ENCODE measurements at regions not wholly inside any gene's neighbourhood (a gene's known extent, or its start where the extent isn't known, plus 50 kb on each side); places are given as distances from the start of the nearest gene placed in this dataset.

DNA sequence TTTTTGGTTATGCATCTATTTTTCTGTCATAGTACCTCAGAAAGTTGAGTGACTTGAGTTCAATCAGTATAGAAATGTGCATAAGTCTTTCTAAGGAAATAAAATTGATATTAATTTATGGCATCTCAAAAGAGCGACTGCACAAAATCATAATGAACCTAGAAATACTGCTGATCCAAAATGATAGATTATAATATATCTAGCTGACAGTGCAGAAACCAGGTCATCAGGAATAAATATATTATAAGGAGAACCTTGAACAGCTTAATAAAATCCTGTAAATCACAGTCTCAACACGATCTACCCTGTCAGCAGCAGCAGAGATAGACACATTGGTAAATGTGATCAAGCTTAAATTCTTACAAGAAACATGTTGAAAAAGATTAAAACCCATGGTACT lies 1106.6 kb upstream of the CDH18 start:
- no peak overlapping the region for H2AFZ ChIP-seq (ENCODE audit: low read depth, low read length)
- no peak overlapping the region for H3K9ac ChIP-seq (ENCODE audit: low read depth, low read length)
- H3K4me1 ChIP-seq (ENCODE audit: insufficient read depth, low read length) = no peaks in the 10 kb centered on the region
- no peak overlapping the region for H3K27ac ChIP-seq (ENCODE audit: low read length)
- no peaks in the 10 kb centered on the region for H4K20me1 ChIP-seq (ENCODE audit: insufficient read depth, low read length)
- no peaks in the 10 kb centered on the region for H3K36me3 ChIP-seq (ENCODE audit: insufficient read depth, low read length)
- no peaks in the 10 kb centered on the region for H3K9me3 ChIP-seq (ENCODE audit: insufficient read depth, low read length, severe bottlenecking)
- H3K4me3 ChIP-seq (ENCODE audit: low read depth in 1 of 2, low read length in 2 of 2) = no peak overlapping the region
- DNase-seq (no peak), ATAC-seq (ENCODE audit: insufficient read depth, low read depth) (no peak)
- TF ChIP-seq EZH2 (IDR thresholded peaks at IDR 0.05; ENCODE audit: borderline replicate concordance, low read depth, low read length, severe bottlenecking) (no peak), CTCF (IDR thresholded peaks at IDR 0.05; ENCODE audit: borderline replicate concordance, extremely low read depth, low read length, poor library complexity, severe bottlenecking) (no peak)
- no peak overlapping the region for H3K4me2 ChIP-seq (ENCODE audit: insufficient read depth, low read length)
- no peaks in the 10 kb centered on the region for H3K27me3 ChIP-seq (ENCODE audit: insufficient read depth, low read length, poor library complexity)
- H3K79me2 ChIP-seq (ENCODE audit: insufficient read depth, low read length) = no peaks in the 10 kb centered on the region

GRCh38 chr5:21087766-21088165 lies 1099.8 kb upstream of the CDH18 start:
- no peak overlapping the region for H2AFZ ChIP-seq (ENCODE audit: low read depth, low read length)
- no peaks in the 10 kb centered on the region for H3K27me3 ChIP-seq (ENCODE audit: insufficient read depth, low read length, poor library complexity)
- no peak for ATAC-seq (ENCODE audit: insufficient read depth, low read depth)
- no peaks in the 10 kb centered on the region for H4K20me1 ChIP-seq (ENCODE audit: insufficient read depth, low read length)
- H3K27ac ChIP-seq (ENCODE audit: low read length) = no peak overlapping the region
- no peak for DNase-seq
- H3K79me2 ChIP-seq (ENCODE audit: insufficient read depth, low read length) = no peaks in the 10 kb centered on the region
- H3K4me1 ChIP-seq (ENCODE audit: insufficient read depth, low read length) = no peaks in the 10 kb centered on the region
- H3K36me3 ChIP-seq (ENCODE audit: insufficient read depth, low read length) = no peaks in the 10 kb centered on the region
- TF ChIP-seq CTCF (IDR thresholded peaks at IDR 0.05; ENCODE audit: borderline replicate concordance, extremely low read depth, low read length, poor library complexity, severe bottlenecking) = no peak
- no peak for TF ChIP-seq EZH2 (IDR thresholded peaks at IDR 0.05; ENCODE audit: borderline replicate concordance, low read depth, low read length, severe bottlenecking)
- no peak overlapping the region for H3K4me3 ChIP-seq (ENCODE audit: low read depth in 1 of 2, low read length in 2 of 2)
- H3K9me3 ChIP-seq (ENCODE audit: insufficient read depth, low read length, severe bottlenecking) = no peaks in the 10 kb centered on the region
- no peak overlapping the region for H3K9ac ChIP-seq (ENCODE audit: low read depth, low read length)
- no peak overlapping the region for H3K4me2 ChIP-seq (ENCODE audit: insufficient read depth, low read length)

DNA sequence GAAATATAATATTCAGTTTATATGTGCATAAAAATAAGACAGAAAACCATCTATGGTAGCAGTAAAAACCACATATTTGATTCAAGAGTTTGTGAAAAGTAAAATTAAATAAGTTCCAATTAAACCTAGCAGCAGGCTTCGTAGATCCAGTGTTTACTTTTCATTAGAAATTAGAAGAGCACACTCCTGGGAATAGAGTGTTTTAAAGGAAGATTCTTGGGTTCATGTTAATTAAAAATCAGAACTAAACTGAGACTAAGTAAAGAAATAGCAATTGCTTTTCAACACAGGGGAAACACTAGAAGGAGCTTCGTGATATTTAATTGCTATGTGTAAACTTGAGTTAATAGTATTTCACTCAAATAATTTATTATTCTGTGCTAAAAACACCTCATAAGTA lies 1097.8 kb upstream of the CDH18 start:
- H3K9me3 ChIP-seq (ENCODE audit: insufficient read depth, low read length, severe bottlenecking) = no peaks in the 10 kb centered on the region
- no peaks in the 10 kb centered on the region for H3K4me1 ChIP-seq (ENCODE audit: insufficient read depth, low read length)
- no peak for DNase-seq
- no peaks in the 10 kb centered on the region for H4K20me1 ChIP-seq (ENCODE audit: insufficient read depth, low read length)
- H3K79me2 ChIP-seq (ENCODE audit: insufficient read depth, low read length) = no peaks in the 10 kb centered on the region
- ATAC-seq (ENCODE audit: insufficient read depth, low read depth) = no peak
- no peak overlapping the region for H3K4me2 ChIP-seq (ENCODE audit: insufficient read depth, low read length)
- no peak overlapping the region for H2AFZ ChIP-seq (ENCODE audit: low read depth, low read length)
- no peak overlapping the region for H3K4me3 ChIP-seq (ENCODE audit: low read depth in 1 of 2, low read length in 2 of 2)
- no peak overlapping the region for H3K9ac ChIP-seq (ENCODE audit: low read depth, low read length)
- H3K27me3 ChIP-seq (ENCODE audit: insufficient read depth, low read length, poor library complexity) = no peaks in the 10 kb centered on the region
- TF ChIP-seq CTCF (IDR thresholded peaks at IDR 0.05; ENCODE audit: borderline replicate concordance, extremely low read depth, low read length, poor library complexity, severe bottlenecking) (no peak), EZH2 (IDR thresholded peaks at IDR 0.05; ENCODE audit: borderline replicate concordance, low read depth, low read length, severe bottlenecking) (no peak)
- no peak overlapping the region for H3K27ac ChIP-seq (ENCODE audit: low read length)
- H3K36me3 ChIP-seq (ENCODE audit: insufficient read depth, low read length) = no peaks in the 10 kb centered on the region

- Histone ChIP-seq H3K4me1 (ENCODE audit: insufficient read depth, low read length) (no peaks in the 10 kb centered on the region), H3K79me2 (ENCODE audit: insufficient read depth, low read length) (no peaks in the 10 kb centered on the region), H3K36me3 (ENCODE audit: insufficient read depth, low read length) (no peaks in the 10 kb centered on the region), H3K9me3 (ENCODE audit: insufficient read depth, low read length, severe bottlenecking) (no peaks in the 10 kb centered on the region), H2AFZ (ENCODE audit: low read depth, low read length) (no peak overlapping the region), H3K27me3 (ENCODE audit: insufficient read depth, low read length, poor library complexity) (no peaks in the 10 kb centered on the region), H3K9ac (ENCODE audit: low read depth, low read length) (no peak overlapping the region), H3K4me3 (ENCODE audit: low read depth in 1 of 2, low read length in 2 of 2) (no peak overlapping the region), H3K27ac (ENCODE audit: low read length) (no peak overlapping the region), H3K4me2 (ENCODE audit: insufficient read depth, low read length) (no peak overlapping the region), H4K20me1 (ENCODE audit: insufficient read depth, low read length) (no peaks in the 10 kb centered on the region)
- no peak for DNase-seq
- TF ChIP-seq EZH2 (IDR thresholded peaks at IDR 0.05; ENCODE audit: borderline replicate concordance, low read depth, low read length, severe bottlenecking) (no peak), CTCF (IDR thresholded peaks at IDR 0.05; ENCODE audit: borderline replicate concordance, extremely low read depth, low read length, poor library complexity, severe bottlenecking) (no peak)
- ATAC-seq (ENCODE audit: insufficient read depth, low read depth) = no peak
These were observed 1084.0 kb upstream of the CDH18 start for GRCh38 chr5:21071986-21072385.

Data from DND-41 (cell line).